ENCODE measurements at regions not wholly inside any gene's neighbourhood (a gene's known extent, or its start where the extent isn't known, plus 50 kb on each side); places are given as distances from the start of the nearest gene placed in this dataset.

GRCh38 chr12:130026608-130027176 is 122.9 kb upstream of the TMEM132D start (continued):
- TF ChIP-seq HDAC2 (IDR thresholded peaks at IDR 0.05) (no peak), ZSCAN20 (CRISPR knock-in tag; IDR thresholded peaks at IDR 0.05) (no peak), BCL3 (IDR thresholded peaks at IDR 0.05) (no peak), NR3C1 (IDR thresholded peaks at IDR 0.05) (no peak), HMGXB4 (CRISPR knock-in tag; IDR thresholded peaks at IDR 0.05; ENCODE audit: borderline replicate concordance) (no peak), PHF8 (IDR thresholded peaks at IDR 0.05; ENCODE audit: borderline replicate concordance, low read depth) (no peak), SREBF2 (IDR thresholded peaks at IDR 0.05) (no peak), CBX2 (IDR thresholded peaks at IDR 0.05; ENCODE audit: borderline replicate concordance, low read depth) (no peak), MAX (IDR thresholded peaks at IDR 0.05) (no peak)

- ATAC-seq (no peak), DNase-seq (ENCODE audit: low read depth in 1 of 2, low spot score in 1 of 2) (no peak), FAIRE-seq (no peak)
- Histone ChIP-seq H3K4me2 (no peak overlapping the region), H3K4me3 (no peak overlapping the region), H3K9me3 (no peaks in the 10 kb centered on the region), H3K4me1 (no peaks in the 10 kb centered on the region), H3K27ac (no peak overlapping the region)
- 4% methylated on average over 1 of the region's 1 CpG for WGBS (ENCODE audit: missing lambda C conversion rate)
- POLR2A ChIA-PET = no interaction called here
- TF ChIP-seq HOXB13 (CRISPR knock-in tag; IDR thresholded peaks at IDR 0.05; ENCODE audit: low read depth) = no peak
- TF ChIP-seq HEYL (CRISPR knock-in tag; IDR thresholded peaks at IDR 0.05) = no peak
- no peak for TF ChIP-seq HOXB5 (CRISPR knock-in tag; IDR thresholded peaks at IDR 0.05)
- TF ChIP-seq ZNF302 (CRISPR knock-in tag; IDR thresholded peaks at IDR 0.05) = no peak
- TF ChIP-seq TP53 (CRISPR knock-in tag; IDR thresholded peaks at IDR 0.05) = no peak
- TF ChIP-seq BHLHE40 (IDR thresholded peaks at IDR 0.05; ENCODE audit: low read depth, low read length) = no peak
- TF ChIP-seq HDAC2 (IDR thresholded peaks at IDR 0.05) = no peak
- no peak for TF ChIP-seq FOSB (CRISPR knock-in tag; IDR thresholded peaks at IDR 0.05)
- no peak for TF ChIP-seq CTCF (IDR thresholded peaks at IDR 0.05)
- TF ChIP-seq EHF (CRISPR knock-in tag; IDR thresholded peaks at IDR 0.05) = no peak
- TF ChIP-seq GATA3 (IDR thresholded peaks at IDR 0.05; ENCODE audit: borderline replicate concordance) = no peak
- TF ChIP-seq CHD4 (IDR thresholded peaks at IDR 0.05; ENCODE audit: borderline replicate concordance) = no peak
- TF ChIP-seq POLR2A (IDR thresholded peaks at IDR 0.05; ENCODE audit: low read length) = no peak
- CTCF ChIA-PET = interaction anchor here (1.2 to 3.0 kb wide), 3 partner anchors 10 to 308 kb away, joined by 3 to 17 read pairs (median 9); no protein-coding TSS in a partner anchor
Measured at GRCh38 chr12:130027798-130028197, 124.0 kb upstream of the TMEM132D start.

- no peak for TF ChIP-seq ATOH8 (CRISPR knock-in tag; IDR thresholded peaks at IDR 0.05; ENCODE audit: low read depth)
- TF ChIP-seq POLR2A (IDR thresholded peaks at IDR 0.05; ENCODE audit: low read length) = no peak
- no peak for TF ChIP-seq BCL3 (IDR thresholded peaks at IDR 0.05)
- TF ChIP-seq HOXB5 (CRISPR knock-in tag; IDR thresholded peaks at IDR 0.05) = no peak
- no peak for TF ChIP-seq RCOR1 (IDR thresholded peaks at IDR 0.05; ENCODE audit: low read depth, low read length)
- TF ChIP-seq RFX5 (IDR thresholded peaks at IDR 0.05) = no peak
- no peak for TF ChIP-seq MAX (IDR thresholded peaks at IDR 0.05)
- POLR2A ChIA-PET = no interaction called here
- WGBS (ENCODE audit: missing lambda C conversion rate) = 46% methylated on average over 12 of the region's 13 CpGs
- Histone ChIP-seq H3K4me1 (no peaks in the 10 kb centered on the region), H3K4me3 (no peak overlapping the region), H3K4me2 (no peak overlapping the region), H3K9me3 (no peaks in the 10 kb centered on the region), H3K27ac (no peak overlapping the region)
- FAIRE-seq = no peak
- CTCF ChIA-PET = no interaction called here
- no peak for ATAC-seq
- DNase-seq (ENCODE audit: low read depth in 1 of 2, low spot score in 1 of 2) = no peak
Measured at GRCh38 chr12:130029151-130029550, 125.3 kb upstream of the TMEM132D start.
